ENCODE measurements at regions not wholly inside any gene's neighbourhood (a gene's known extent, or its start where the extent isn't known, plus 50 kb on each side); places are given as distances from the start of the nearest gene placed in this dataset.
"Not testable (repeated sequence)": the region's sequence is repeated elsewhere in the genome, so short reads cannot be mapped to it uniquely, and the experiment has no call there.

DNA sequence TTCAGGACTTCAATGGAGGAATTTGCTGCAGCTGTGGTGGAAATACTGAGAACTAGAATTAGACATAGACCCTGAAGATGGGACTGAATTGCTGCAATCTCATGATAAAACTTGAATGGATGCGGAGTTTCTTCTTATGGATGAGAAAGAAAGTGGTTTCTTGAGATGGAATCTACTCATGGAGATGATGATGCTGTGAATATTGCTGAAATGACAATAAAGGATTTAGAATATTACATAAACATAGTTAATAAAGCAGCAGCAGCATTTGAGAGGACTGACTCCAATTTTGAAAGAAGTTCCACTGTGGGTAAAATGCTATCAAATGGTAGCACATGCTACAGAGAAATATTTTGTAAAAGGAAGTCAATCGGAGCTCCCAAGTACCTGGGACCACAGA lies 264.6 kb downstream of the UBE3D start:
- H3K27ac ChIP-seq = no peak overlapping the region
- H3K4me3 ChIP-seq = no peak overlapping the region
- H3K4me1 ChIP-seq = no peaks in the 10 kb centered on the region
- DNase-seq = no peak
- H3K9me3 ChIP-seq = no peaks in the 10 kb centered on the region
- no peaks in the 10 kb centered on the region for H3K27me3 ChIP-seq
- TF ChIP-seq, protein P1, sequence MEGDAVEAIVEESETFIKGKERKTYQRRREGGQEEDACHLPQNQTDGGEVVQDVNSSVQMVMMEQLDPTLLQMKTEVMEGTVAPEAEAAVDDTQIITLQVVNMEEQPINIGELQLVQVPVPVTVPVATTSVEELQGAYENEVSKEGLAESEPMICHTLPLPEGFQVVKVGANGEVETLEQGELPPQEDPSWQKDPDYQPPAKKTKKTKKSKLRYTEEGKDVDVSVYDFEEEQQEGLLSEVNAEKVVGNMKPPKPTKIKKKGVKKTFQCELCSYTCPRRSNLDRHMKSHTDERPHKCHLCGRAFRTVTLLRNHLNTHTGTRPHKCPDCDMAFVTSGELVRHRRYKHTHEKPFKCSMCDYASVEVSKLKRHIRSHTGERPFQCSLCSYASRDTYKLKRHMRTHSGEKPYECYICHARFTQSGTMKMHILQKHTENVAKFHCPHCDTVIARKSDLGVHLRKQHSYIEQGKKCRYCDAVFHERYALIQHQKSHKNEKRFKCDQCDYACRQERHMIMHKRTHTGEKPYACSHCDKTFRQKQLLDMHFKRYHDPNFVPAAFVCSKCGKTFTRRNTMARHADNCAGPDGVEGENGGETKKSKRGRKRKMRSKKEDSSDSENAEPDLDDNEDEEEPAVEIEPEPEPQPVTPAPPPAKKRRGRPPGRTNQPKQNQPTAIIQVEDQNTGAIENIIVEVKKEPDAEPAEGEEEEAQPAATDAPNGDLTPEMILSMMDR (IDR thresholded peaks at IDR 0.05) = no peak
- TF ChIP-seq POLR2A (IDR thresholded peaks at IDR 0.05) = no peak
- H3K36me3 ChIP-seq = no peaks in the 10 kb centered on the region

DNA sequence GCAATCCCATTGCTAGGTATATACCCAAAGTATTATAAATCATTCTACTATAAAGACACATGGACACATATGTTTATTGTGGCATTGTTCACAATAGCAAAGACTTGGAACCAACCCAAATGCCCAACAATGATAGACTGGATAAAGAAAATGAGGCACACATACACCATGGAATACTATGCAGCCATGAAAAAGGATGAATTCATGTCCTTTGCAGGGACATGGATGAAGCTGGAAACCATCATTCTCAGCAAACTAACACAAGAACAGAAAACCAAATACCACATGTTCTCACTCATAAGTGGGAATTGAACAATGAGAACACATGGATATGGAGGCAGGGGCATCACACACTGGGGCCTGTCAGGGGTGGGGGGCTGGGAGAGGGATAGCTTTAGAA lies 249.4 kb downstream of the UBE3D start:
- not testable (repeated sequence) for H3K27ac ChIP-seq, H3K9me3 ChIP-seq, H3K36me3 ChIP-seq, H3K4me1 ChIP-seq, DNase-seq, H3K4me3 ChIP-seq, H3K27me3 ChIP-seq

DNA sequence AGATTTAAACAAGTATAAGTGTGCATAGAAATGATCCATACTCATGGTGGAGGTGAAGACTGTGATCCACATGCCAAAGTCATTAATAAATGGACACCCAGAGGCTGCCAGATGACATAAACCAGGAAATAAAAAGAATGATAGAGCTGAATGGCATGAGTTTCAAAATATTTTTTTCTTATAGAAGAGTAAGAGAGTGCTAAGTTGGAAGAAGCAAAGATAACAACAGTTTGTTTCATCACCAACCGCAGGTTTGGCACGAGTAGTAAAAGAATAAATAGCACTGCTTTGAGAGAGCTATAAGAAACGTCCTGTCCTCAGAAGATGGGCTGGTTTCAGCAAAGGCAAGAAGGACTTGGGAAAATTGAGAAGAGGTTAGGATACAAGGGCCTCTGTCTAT lies 246.9 kb downstream of the UBE3D start:
- no peak overlapping the region for H3K27ac ChIP-seq
- no peak for TF ChIP-seq POLR2A (IDR thresholded peaks at IDR 0.05)
- TF ChIP-seq, protein P1 (IDR thresholded peaks at IDR 0.05) = no peak
- H3K36me3 ChIP-seq = no peaks in the 10 kb centered on the region
- no peaks in the 10 kb centered on the region for H3K9me3 ChIP-seq
- no peak for DNase-seq
- no peaks in the 10 kb centered on the region for H3K4me1 ChIP-seq
- H3K4me3 ChIP-seq = no peak overlapping the region
- H3K27me3 ChIP-seq = no peaks in the 10 kb centered on the region

DNA sequence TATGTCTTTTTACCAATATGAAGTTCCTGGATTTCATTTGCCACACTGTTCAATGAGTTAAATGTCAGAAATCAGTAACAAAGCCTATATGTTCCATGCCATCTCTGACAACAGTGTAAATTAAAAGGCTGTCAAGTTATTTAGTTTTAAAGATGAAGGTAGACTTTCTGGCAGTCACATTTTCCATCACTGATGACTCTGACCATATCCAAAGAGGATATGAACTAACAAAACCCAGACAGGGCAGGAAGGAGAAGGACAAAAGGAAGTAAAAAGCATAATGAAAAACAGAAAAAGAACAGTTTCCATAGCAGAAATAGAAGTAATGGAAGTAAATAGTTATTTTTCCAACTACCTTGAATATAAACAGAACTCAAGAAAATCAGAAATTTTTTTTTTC lies 242.3 kb downstream of the UBE3D start:
- H3K27ac ChIP-seq = no peak overlapping the region
- H3K4me1 ChIP-seq = no peaks in the 10 kb centered on the region
- H3K27me3 ChIP-seq = no peaks in the 10 kb centered on the region
- no peaks in the 10 kb centered on the region for H3K36me3 ChIP-seq
- no peak overlapping the region for H3K4me3 ChIP-seq
- DNase-seq = no peak
- H3K9me3 ChIP-seq = no peaks in the 10 kb centered on the region
- TF ChIP-seq POLR2A (IDR thresholded peaks at IDR 0.05) = no peak
- TF ChIP-seq, protein P1 (IDR thresholded peaks at IDR 0.05) = no peak

DNA sequence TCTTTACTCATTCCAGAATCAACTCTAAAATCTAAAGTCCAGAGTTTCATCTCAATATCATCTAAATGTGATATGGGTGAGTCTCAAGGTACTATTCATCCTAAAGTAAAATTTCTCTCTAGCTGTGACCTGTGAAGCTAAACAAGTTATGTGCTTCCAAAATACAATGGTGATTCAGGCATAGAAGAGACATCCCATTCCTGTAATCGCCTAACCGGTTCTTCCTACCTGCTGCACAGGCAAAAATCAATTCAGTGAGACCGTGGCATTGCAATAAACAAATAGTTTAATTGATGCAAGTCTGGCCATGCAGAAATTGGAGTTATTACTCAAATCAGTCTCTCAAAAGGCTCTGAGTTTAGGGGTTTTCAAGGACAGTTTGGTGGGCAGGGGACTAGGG lies 232.8 kb downstream of the UBE3D start:
- no peaks in the 10 kb centered on the region for H3K36me3 ChIP-seq

DNA sequence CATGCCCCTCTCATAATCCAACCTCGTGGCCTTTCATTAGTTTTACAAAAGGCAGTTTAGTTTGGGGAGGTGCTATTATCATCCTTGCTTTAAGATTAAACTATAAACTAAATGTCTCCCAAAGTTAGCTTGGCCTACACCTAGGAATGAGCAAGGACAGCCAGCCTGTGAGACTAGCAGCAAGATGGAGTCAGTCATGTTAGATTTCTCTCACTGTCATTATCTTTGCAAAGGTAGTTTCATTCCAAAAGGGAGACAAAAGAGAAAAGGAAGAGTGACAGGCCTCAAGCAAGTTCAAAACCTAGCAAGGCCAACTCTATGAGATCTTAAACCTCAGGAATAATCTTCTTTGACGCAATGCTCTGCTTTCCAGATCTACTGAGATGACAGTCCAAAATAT lies 232.2 kb downstream of the UBE3D start:
- H3K9me3 ChIP-seq = no peaks in the 10 kb centered on the region
- no peak for TF ChIP-seq POLR2A (IDR thresholded peaks at IDR 0.05)
- TF ChIP-seq, protein P1 (IDR thresholded peaks at IDR 0.05) = no peak
- H3K27ac ChIP-seq = no peak overlapping the region
- H3K27me3 ChIP-seq = no peaks in the 10 kb centered on the region
- no peak overlapping the region for H3K4me3 ChIP-seq
- H3K36me3 ChIP-seq = no peaks in the 10 kb centered on the region
- DNase-seq = no peak
- no peaks in the 10 kb centered on the region for H3K4me1 ChIP-seq

More for the DNA sequence above, 232.8 kb downstream of the UBE3D start:
- no peak for DNase-seq
- no peak for TF ChIP-seq POLR2A (IDR thresholded peaks at IDR 0.05)
- TF ChIP-seq, protein P1 (IDR thresholded peaks at IDR 0.05) = no peak
- Histone ChIP-seq H3K9me3 (no peaks in the 10 kb centered on the region), H3K27ac (no peak overlapping the region), H3K4me1 (no peaks in the 10 kb centered on the region), H3K4me3 (no peak overlapping the region), H3K27me3 (no peaks in the 10 kb centered on the region)
